ENCODE measurements at regions not wholly inside any gene's neighbourhood (a gene's known extent, or its start where the extent isn't known, plus 50 kb on each side); places are given as distances from the start of the nearest gene placed in this dataset.

- no peak for DNase-seq (ENCODE audit: low spot score, unreplicated experiment)
- Mint-ChIP-seq H3K36me3 (ENCODE audit: insufficient read depth) (no peaks in the 10 kb centered on the region), H3K27me3 (no peaks in the 10 kb centered on the region), H3K9me3 (ENCODE audit: low read depth) (no peaks in the 10 kb centered on the region), H3K4me1 (ENCODE audit: low read depth) (peaks cover 1% of the 10 kb centered on the region), H3K27ac (no peak overlapping the region), H3K4me3 (ENCODE audit: low read depth) (no peak overlapping the region)
- no peak for TF ChIP-seq CTCF (IDR thresholded peaks at IDR 0.05; ENCODE audit: unreplicated experiment)
Measured at GRCh38 chr3:151639418-151639740, 94.3 kb upstream of the AADACL2 start.

GRCh38 chr3:151638555-151639417 is 94.9 kb upstream of the AADACL2 start:
- Mint-ChIP-seq H3K4me1 (ENCODE audit: low read depth) (peaks cover 1% of the 10 kb centered on the region), H3K9me3 (ENCODE audit: low read depth) (no peaks in the 10 kb centered on the region), H3K27ac (no peak overlapping the region), H3K36me3 (ENCODE audit: insufficient read depth) (no peaks in the 10 kb centered on the region), H3K4me3 (ENCODE audit: low read depth) (no peak overlapping the region), H3K27me3 (no peaks in the 10 kb centered on the region)
- TF ChIP-seq CTCF (IDR thresholded peaks at IDR 0.05; ENCODE audit: unreplicated experiment), result no peak
- no peak for DNase-seq (ENCODE audit: low spot score, unreplicated experiment)

- peaks cover 12% of the 10 kb centered on the region for H3K4me1 Mint-ChIP-seq (ENCODE audit: low read depth)
- H3K27ac Mint-ChIP-seq, result no peak overlapping the region
- TF ChIP-seq CTCF (IDR thresholded peaks at IDR 0.05; ENCODE audit: unreplicated experiment), result no peak
- DNase-seq (ENCODE audit: low spot score, unreplicated experiment), result no peak
- peaks cover 3% of the 10 kb centered on the region for H3K9me3 Mint-ChIP-seq (ENCODE audit: low read depth)
- H3K4me3 Mint-ChIP-seq (ENCODE audit: low read depth), result no peak overlapping the region
- no peaks in the 10 kb centered on the region for H3K27me3 Mint-ChIP-seq
- no peaks in the 10 kb centered on the region for H3K36me3 Mint-ChIP-seq (ENCODE audit: insufficient read depth)
Measured at GRCh38 chr3:151635905-151636304, 97.8 kb upstream of the AADACL2 start.

GRCh38 chr3:151631946-151632345 is 101.8 kb upstream of the AADACL2 start:
- H3K4me1 Mint-ChIP-seq (ENCODE audit: low read depth), result peaks cover 11% of the 10 kb centered on the region
- DNase-seq (ENCODE audit: low spot score, unreplicated experiment), result no peak
- TF ChIP-seq CTCF (IDR thresholded peaks at IDR 0.05; ENCODE audit: unreplicated experiment), result no peak
- H3K36me3 Mint-ChIP-seq (ENCODE audit: insufficient read depth), result no peaks in the 10 kb centered on the region
- peaks cover 3% of the 10 kb centered on the region for H3K9me3 Mint-ChIP-seq (ENCODE audit: low read depth)
- H3K27ac Mint-ChIP-seq, result no peak overlapping the region
- H3K4me3 Mint-ChIP-seq (ENCODE audit: low read depth), result no peak overlapping the region
- no peaks in the 10 kb centered on the region for H3K27me3 Mint-ChIP-seq

- peak overlapping the region; percentile 9 for H3K27ac Mint-ChIP-seq
- no peak overlapping the region for H3K4me3 Mint-ChIP-seq (ENCODE audit: low read depth)
- no peaks in the 10 kb centered on the region for H3K27me3 Mint-ChIP-seq
- no peak for TF ChIP-seq CTCF (IDR thresholded peaks at IDR 0.05; ENCODE audit: unreplicated experiment)
- H3K9me3 Mint-ChIP-seq (ENCODE audit: low read depth), result peaks cover 3% of the 10 kb centered on the region
- H3K4me1 Mint-ChIP-seq (ENCODE audit: low read depth), result peaks cover 11% of the 10 kb centered on the region
- DNase-seq (ENCODE audit: low spot score, unreplicated experiment), result no peak
- H3K36me3 Mint-ChIP-seq (ENCODE audit: insufficient read depth), result no peaks in the 10 kb centered on the region
Measured at GRCh38 chr3:151630938-151631441, 102.7 kb upstream of the AADACL2 start.
